ENCODE measurements at regions not wholly inside any gene's neighbourhood (a gene's known extent, or its start where the extent isn't known, plus 50 kb on each side); places are given as distances from the start of the nearest gene placed in this dataset.

GRCh38 chr3:10619989-10620832 is 114.8 kb upstream of the ATP2B2 start:
- no peaks in the 10 kb centered on the region for H3K36me3 ChIP-seq (ENCODE audit: insufficient read depth, low read length)
- DNase-seq (ENCODE audit: low spot score) = no peak
- ChIA-PET CTCF (ENCODE audit: unreplicated experiment) (no interaction called here), POLR2A (no interaction called here)
- no peaks in the 10 kb centered on the region for H4K20me1 ChIP-seq (ENCODE audit: insufficient read depth, low read length)
- H2AFZ ChIP-seq (ENCODE audit: low read length) = no peak overlapping the region
- TF ChIP-seq EZH2phosphoT487 (IDR thresholded peaks at IDR 0.05; ENCODE audit: borderline replicate concordance, low read depth, low read length) = no peak
- TF ChIP-seq, protein P1, sequence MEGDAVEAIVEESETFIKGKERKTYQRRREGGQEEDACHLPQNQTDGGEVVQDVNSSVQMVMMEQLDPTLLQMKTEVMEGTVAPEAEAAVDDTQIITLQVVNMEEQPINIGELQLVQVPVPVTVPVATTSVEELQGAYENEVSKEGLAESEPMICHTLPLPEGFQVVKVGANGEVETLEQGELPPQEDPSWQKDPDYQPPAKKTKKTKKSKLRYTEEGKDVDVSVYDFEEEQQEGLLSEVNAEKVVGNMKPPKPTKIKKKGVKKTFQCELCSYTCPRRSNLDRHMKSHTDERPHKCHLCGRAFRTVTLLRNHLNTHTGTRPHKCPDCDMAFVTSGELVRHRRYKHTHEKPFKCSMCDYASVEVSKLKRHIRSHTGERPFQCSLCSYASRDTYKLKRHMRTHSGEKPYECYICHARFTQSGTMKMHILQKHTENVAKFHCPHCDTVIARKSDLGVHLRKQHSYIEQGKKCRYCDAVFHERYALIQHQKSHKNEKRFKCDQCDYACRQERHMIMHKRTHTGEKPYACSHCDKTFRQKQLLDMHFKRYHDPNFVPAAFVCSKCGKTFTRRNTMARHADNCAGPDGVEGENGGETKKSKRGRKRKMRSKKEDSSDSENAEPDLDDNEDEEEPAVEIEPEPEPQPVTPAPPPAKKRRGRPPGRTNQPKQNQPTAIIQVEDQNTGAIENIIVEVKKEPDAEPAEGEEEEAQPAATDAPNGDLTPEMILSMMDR (conservative IDR thresholded peaks at IDR 0.05; ENCODE audit: low read length) = no peak
- H3K27ac ChIP-seq (ENCODE audit: low read depth, low read length, poor library complexity, severe bottlenecking) = no peak overlapping the region
- BruUV-seq (replicated peaks) = no TSS peak
- H3K9me2 ChIP-seq (ENCODE audit: insufficient read depth, low read length) = no peaks in the 10 kb centered on the region
- no peaks in the 10 kb centered on the region for H3K4me1 ChIP-seq (ENCODE audit: insufficient read depth, low read length, poor library complexity, severe bottlenecking)
- no peak overlapping the region for H3K4me2 ChIP-seq (ENCODE audit: low read length)
- H3K9me3 ChIP-seq (ENCODE audit: low read length) = no peaks in the 10 kb centered on the region
- no peaks in the 10 kb centered on the region for H3K79me2 ChIP-seq (ENCODE audit: insufficient read depth, low read depth, low read length)
- no peak overlapping the region for H3K4me3 ChIP-seq (ENCODE audit: low read depth, low read length, poor library complexity, severe bottlenecking)
- intact Hi-C loops (cut with micrococcal nuclease; ENCODE audit: unreplicated experiment) = no loop called here

DNA sequence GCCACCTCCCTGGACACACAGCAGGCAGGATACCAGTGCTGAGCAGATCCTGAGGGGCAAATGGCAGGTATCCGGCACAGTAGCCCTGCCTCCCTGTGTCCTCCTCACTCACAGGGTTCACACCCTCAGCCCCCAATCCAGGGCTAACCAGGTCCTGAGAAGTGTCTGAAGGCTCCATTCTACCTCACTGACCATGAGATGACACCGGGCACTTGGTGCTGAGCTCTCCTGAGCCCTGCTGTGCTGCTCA is 115.4 kb upstream of the ATP2B2 start:
- Histone ChIP-seq H3K36me3 (ENCODE audit: insufficient read depth, low read length) (no peaks in the 10 kb centered on the region), H3K9me3 (ENCODE audit: low read length) (no peaks in the 10 kb centered on the region), H3K4me1 (ENCODE audit: insufficient read depth, low read length, poor library complexity, severe bottlenecking) (no peaks in the 10 kb centered on the region), H3K4me2 (ENCODE audit: low read length) (no peak overlapping the region), H4K20me1 (ENCODE audit: insufficient read depth, low read length) (no peaks in the 10 kb centered on the region), H3K9me2 (ENCODE audit: insufficient read depth, low read length) (no peaks in the 10 kb centered on the region), H3K27ac (ENCODE audit: low read depth, low read length, poor library complexity, severe bottlenecking) (no peak overlapping the region), H3K79me2 (ENCODE audit: insufficient read depth, low read depth, low read length) (no peaks in the 10 kb centered on the region), H3K4me3 (ENCODE audit: low read depth, low read length, poor library complexity, severe bottlenecking) (no peak overlapping the region), H2AFZ (ENCODE audit: low read length) (no peak overlapping the region)
- BruUV-seq (replicated peaks) = no TSS peak
- DNase-seq (ENCODE audit: low spot score) = no peak
- no peak for TF ChIP-seq EZH2phosphoT487 (IDR thresholded peaks at IDR 0.05; ENCODE audit: borderline replicate concordance, low read depth, low read length)
- TF ChIP-seq, protein P1 (conservative IDR thresholded peaks at IDR 0.05; ENCODE audit: low read length) = no peak
- ChIA-PET POLR2A (interaction anchor here (1.1 kb wide), 1 partner anchor 17 kb away, joined by 4 read pairs; no protein-coding TSS in a partner anchor), CTCF (ENCODE audit: unreplicated experiment) (no interaction called here)
- intact Hi-C loops (cut with micrococcal nuclease; ENCODE audit: unreplicated experiment) = no loop called here

GRCh38 chr3:10623578-10624275 is 118.3 kb upstream of the ATP2B2 start:
- ChIA-PET POLR2A (interaction anchor here (0.7 to 0.9 kb wide), 3 partner anchors 10 to 1046 kb away, joined by 3 read pairs; no protein-coding TSS in a partner anchor), CTCF (ENCODE audit: unreplicated experiment) (no interaction called here)
- TF ChIP-seq, protein P1 (conservative IDR thresholded peaks at IDR 0.05; ENCODE audit: low read length) = no peak
- TF ChIP-seq EZH2phosphoT487 (IDR thresholded peaks at IDR 0.05; ENCODE audit: borderline replicate concordance, low read depth, low read length) = no peak
- intact Hi-C loops (cut with micrococcal nuclease; ENCODE audit: unreplicated experiment) = no loop called here
- H2AFZ ChIP-seq (ENCODE audit: low read length) = no peak overlapping the region
- H3K36me3 ChIP-seq (ENCODE audit: insufficient read depth, low read length) = no peaks in the 10 kb centered on the region
- H3K4me1 ChIP-seq (ENCODE audit: insufficient read depth, low read length, poor library complexity, severe bottlenecking) = no peaks in the 10 kb centered on the region
- H3K4me3 ChIP-seq (ENCODE audit: low read depth, low read length, poor library complexity, severe bottlenecking) = no peak overlapping the region
- H3K27ac ChIP-seq (ENCODE audit: low read depth, low read length, poor library complexity, severe bottlenecking) = no peak overlapping the region
- no peak for DNase-seq (ENCODE audit: low spot score)
- H3K9me3 ChIP-seq (ENCODE audit: low read length) = no peaks in the 10 kb centered on the region
- BruUV-seq (replicated peaks) = no TSS peak
- H3K9me2 ChIP-seq (ENCODE audit: insufficient read depth, low read length) = no peaks in the 10 kb centered on the region
- H4K20me1 ChIP-seq (ENCODE audit: insufficient read depth, low read length) = no peaks in the 10 kb centered on the region
- H3K79me2 ChIP-seq (ENCODE audit: insufficient read depth, low read depth, low read length) = no peaks in the 10 kb centered on the region
- H3K4me2 ChIP-seq (ENCODE audit: low read length) = no peak overlapping the region

Measured in OCI-LY7 (cell line).